Kidney epithelial cell (primary cell): ENCODE measurements at regions not wholly inside any gene's neighbourhood (a gene's known extent, or its start where the extent isn't known, plus 50 kb on each side); places are given as distances from the start of the nearest gene placed in this dataset.

Experiments
- DNase-seq: peaks from one replicate; pipeline ENCODE4 v3.0.0-alpha.2; 2010; ENCODE audit warnings: low read depth
- H3K27me3 ChIP-seq: 2 replicates; pipeline ENCODE4 v1.6.0; 2011; ENCODE audit warnings: low read length; ENCODE audit not compliant: control insufficient read depth, insufficient read depth
- H3K36me3 ChIP-seq: 2 replicates; pipeline ENCODE4 v1.5.1; 2011; ENCODE audit warnings: low read length; ENCODE audit not compliant: control insufficient read depth, insufficient read depth
- H3K4me3 ChIP-seq: 2 replicates; pipeline ENCODE4 v1.5.1; 2011; ENCODE audit warnings: low read depth, mild to moderate bottlenecking, control low read depth, low read length
- TF ChIP-seq, protein P1 (sequence below): IDR thresholded peaks from 2 replicates; pipeline ENCODE4 v1.5.1; 2011; ENCODE audit warnings: mild to moderate bottlenecking, moderate library complexity, low read length, control low read depth, inconsistent platforms; ENCODE audit not compliant: insufficient read depth, poor library complexity, severe bottlenecking

DNA sequence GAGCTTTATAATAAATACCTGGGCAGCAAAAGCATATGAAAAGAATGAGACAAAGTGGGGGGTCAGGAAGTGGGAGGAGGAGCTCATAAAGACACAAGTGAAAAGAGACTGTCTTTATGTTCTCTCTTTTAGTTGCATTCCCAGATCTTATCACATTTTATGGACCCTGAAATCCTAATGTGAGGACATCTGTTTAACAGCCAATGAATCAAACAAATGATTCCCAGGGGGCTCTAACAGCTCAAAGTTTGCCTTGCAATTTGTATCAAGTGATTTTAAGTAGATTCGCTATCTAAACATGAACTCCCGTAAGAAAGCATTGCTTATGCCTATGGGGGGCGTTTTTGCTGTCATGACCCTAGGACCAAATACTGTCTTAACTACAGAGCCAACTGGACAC lies 332.3 kb upstream of the CNTN4 start:
- no peak for DNase-seq
- Histone ChIP-seq H3K36me3 (no peaks in the 10 kb centered on the region), H3K4me3 (no peak overlapping the region), H3K27me3 (no peaks in the 10 kb centered on the region)
- TF ChIP-seq, protein P1, sequence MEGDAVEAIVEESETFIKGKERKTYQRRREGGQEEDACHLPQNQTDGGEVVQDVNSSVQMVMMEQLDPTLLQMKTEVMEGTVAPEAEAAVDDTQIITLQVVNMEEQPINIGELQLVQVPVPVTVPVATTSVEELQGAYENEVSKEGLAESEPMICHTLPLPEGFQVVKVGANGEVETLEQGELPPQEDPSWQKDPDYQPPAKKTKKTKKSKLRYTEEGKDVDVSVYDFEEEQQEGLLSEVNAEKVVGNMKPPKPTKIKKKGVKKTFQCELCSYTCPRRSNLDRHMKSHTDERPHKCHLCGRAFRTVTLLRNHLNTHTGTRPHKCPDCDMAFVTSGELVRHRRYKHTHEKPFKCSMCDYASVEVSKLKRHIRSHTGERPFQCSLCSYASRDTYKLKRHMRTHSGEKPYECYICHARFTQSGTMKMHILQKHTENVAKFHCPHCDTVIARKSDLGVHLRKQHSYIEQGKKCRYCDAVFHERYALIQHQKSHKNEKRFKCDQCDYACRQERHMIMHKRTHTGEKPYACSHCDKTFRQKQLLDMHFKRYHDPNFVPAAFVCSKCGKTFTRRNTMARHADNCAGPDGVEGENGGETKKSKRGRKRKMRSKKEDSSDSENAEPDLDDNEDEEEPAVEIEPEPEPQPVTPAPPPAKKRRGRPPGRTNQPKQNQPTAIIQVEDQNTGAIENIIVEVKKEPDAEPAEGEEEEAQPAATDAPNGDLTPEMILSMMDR, result no peak

DNA sequence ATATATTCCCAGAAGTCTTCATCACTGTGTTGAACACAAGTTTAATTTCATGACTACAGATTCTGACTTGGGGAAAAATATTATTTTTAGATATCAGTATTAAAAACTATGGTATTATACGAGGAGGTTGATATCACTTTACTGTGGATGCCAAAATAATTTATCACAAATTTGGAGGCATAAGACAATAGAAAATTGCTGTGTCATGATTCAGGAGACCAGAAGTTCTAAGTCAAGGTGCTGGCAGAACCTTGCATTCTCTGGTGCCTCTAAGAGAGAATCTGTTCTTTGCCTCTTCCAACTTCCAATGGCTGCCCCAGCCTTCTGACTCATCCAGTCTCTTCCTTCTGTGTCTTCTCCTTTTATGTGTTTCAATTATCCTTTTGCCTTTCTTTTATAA lies 325.0 kb upstream of the CNTN4 start:
- TF ChIP-seq, protein P1, result no peak
- no peaks in the 10 kb centered on the region for H3K36me3 ChIP-seq
- H3K4me3 ChIP-seq, result no peak overlapping the region
- no peak for DNase-seq
- H3K27me3 ChIP-seq, result no peaks in the 10 kb centered on the region

DNA sequence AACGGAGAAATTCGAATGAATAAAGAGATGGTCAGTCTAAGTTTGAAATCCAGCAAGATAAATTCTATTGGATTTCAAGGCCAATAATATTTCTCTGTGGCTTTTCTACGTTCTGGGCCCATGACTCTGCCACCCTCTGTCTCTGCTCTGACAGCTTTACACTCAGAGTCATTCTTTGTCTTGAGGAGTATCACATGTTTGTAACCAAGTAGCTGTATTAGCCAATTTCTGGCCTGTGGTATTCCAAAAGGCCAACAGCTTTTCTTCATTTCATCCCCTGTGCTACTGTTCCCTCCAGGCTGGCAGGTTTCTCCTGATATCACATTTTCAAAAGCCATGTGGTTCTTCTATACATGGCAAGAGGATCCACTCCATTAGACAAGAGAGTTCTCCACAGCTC lies 324.1 kb upstream of the CNTN4 start:
- H3K27me3 ChIP-seq, result no peaks in the 10 kb centered on the region
- TF ChIP-seq, protein P1, result no peak
- no peak overlapping the region for H3K4me3 ChIP-seq
- no peak for DNase-seq
- H3K36me3 ChIP-seq, result no peaks in the 10 kb centered on the region

DNA sequence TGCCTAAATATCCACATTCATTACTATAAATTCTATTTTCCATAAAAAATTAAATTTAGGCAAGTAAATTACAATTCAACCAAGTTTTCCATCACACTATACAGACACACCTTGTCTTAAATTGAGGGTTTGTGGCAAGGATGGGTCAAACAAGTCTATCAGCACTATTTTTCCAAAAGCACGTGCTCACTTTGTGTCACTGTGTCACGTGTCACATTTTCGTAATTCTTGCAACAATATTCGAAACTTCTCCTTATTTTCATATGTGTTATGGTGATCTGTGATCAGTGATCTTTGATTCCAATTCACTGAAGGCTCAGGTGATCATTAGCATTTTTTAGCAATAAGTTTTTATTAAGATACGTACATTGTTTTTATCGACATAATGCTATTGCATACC lies 323.3 kb upstream of the CNTN4 start:
- no peak overlapping the region for H3K4me3 ChIP-seq
- TF ChIP-seq, protein P1, result no peak
- DNase-seq, result no peak
- H3K36me3 ChIP-seq, result no peaks in the 10 kb centered on the region
- no peaks in the 10 kb centered on the region for H3K27me3 ChIP-seq

DNA sequence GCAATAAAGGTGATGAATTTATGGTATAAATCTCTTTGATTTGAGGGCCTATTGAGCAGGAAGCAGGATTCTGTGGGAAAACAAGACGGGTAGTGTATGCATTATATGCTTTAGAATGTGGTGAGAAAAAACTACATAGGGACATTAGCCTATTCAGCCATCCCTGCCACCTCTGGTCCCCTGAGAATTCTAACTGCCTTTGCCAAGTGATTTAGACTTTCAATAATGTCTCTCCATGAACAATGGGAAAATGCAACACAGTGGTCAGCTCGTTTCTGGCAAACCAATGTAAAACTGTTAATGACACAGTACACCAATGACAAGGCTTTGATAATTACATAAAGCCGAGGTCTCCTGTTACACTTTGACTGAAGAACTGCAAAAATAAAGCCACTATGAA lies 314.7 kb upstream of the CNTN4 start:
- no peak for DNase-seq
- Histone ChIP-seq H3K36me3 (no peaks in the 10 kb centered on the region), H3K4me3 (no peak overlapping the region), H3K27me3 (no peaks in the 10 kb centered on the region)
- TF ChIP-seq, protein P1, result no peak

DNA sequence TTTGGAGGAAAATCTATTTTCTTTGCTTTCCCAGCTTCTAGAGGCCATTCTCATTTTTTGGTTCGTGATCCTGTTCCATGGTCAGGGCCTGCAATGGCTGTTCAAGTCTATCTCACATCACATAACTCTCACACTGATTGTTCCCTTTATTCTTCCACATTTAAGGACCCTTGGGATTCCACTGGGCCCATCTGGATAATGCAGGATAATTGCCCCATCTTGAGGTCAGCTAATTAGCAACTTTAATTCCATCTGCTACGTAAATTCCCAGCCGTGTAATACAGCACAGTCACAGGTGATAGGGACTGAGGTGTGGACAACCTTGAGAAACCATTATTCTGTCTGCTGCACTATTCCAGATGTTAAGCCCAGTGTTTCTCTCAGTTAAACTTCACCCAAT lies 311.6 kb upstream of the CNTN4 start:
- TF ChIP-seq, protein P1, result no peak
- H3K4me3 ChIP-seq, result no peak overlapping the region
- no peaks in the 10 kb centered on the region for H3K36me3 ChIP-seq
- no peaks in the 10 kb centered on the region for H3K27me3 ChIP-seq
- no peak for DNase-seq
